Stimulated activated CD8-positive, alpha-beta memory T cell treated with anti-CD3 and anti-CD28 coated beads, Interleukin-4, amount 100 ng/mL, for 24 hours (primary cell): ENCODE measurements at regions not wholly inside any gene's neighbourhood (a gene's known extent, or its start where the extent isn't known, plus 50 kb on each side); places are given as distances from the start of the nearest gene placed in this dataset.
A peak's percentile ranks its signal among the peaks of the same experiment; 100 is the strongest.
"Not testable (repeated sequence)": the region's sequence is repeated elsewhere in the genome, so short reads cannot be mapped to it uniquely, and the experiment has no call there.

Experiments
- DNase-seq: peaks from one replicate; pipeline ENCODE4 v3.0.0-alpha.2; 2020; ENCODE audit warnings: low read depth

GRCh38 chr3:124636101-124636862 lies 94.0 kb upstream of the UMPS start:
- no peak for DNase-seq

- no peak for DNase-seq
Measured at GRCh38 chr3:124636863-124637296, 93.4 kb upstream of the UMPS start.

GRCh38 chr3:124639406-124640237 lies 90.6 kb upstream of the UMPS start:
- DNase-seq, result no peak

DNA sequence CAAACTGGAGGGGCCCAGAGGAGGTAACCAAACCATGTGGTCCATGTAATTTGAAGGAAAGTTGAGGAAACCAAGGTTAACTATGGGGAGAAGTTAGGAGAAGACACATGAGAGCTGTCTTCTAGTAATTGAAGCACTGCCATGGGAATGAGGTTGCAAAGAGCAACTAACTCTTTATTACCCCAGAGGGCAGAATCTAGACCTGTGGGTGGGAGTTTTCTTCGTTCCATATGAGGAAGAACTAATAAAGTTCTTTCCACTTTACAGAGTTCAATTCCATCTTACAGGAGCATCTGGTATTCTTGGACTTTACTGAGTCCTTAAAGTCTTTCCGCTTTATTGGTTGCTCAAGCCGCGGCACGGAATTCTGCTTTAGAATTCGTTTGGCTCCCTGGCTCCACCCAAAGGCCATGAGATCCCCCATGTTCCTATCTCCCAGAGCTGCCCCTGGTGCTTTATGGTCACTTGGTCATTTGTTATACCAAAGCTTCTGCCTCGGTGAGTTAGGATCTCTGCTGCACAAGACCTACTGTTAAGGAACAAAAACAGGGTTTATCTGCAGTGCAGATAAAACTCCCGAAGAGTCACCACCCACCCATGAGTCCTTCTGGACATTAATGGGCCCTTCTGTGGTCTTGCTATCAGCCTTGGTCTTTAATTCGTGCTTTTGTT lies 89.5 kb upstream of the UMPS start:
- DNase-seq, result no peak

- DNase-seq, result no peak
Measured at GRCh38 chr3:124643453-124643852, 86.8 kb upstream of the UMPS start.

GRCh38 chr3:124646186-124646585 lies 84.1 kb upstream of the UMPS start:
- not testable (repeated sequence) for DNase-seq

- DNase-seq, result no peak
Measured at GRCh38 chr3:124648551-124648950, 81.7 kb upstream of the UMPS start.

- DNase-seq, result peak; percentile 10
Measured at GRCh38 chr3:124650798-124651197, 79.5 kb upstream of the UMPS start.

- DNase-seq, result not testable (repeated sequence)
Measured at GRCh38 chr3:124651416-124651815, 78.8 kb upstream of the UMPS start.

- no peak for DNase-seq
Measured at GRCh38 chr3:124652009-124652408, 78.2 kb upstream of the UMPS start.

DNA sequence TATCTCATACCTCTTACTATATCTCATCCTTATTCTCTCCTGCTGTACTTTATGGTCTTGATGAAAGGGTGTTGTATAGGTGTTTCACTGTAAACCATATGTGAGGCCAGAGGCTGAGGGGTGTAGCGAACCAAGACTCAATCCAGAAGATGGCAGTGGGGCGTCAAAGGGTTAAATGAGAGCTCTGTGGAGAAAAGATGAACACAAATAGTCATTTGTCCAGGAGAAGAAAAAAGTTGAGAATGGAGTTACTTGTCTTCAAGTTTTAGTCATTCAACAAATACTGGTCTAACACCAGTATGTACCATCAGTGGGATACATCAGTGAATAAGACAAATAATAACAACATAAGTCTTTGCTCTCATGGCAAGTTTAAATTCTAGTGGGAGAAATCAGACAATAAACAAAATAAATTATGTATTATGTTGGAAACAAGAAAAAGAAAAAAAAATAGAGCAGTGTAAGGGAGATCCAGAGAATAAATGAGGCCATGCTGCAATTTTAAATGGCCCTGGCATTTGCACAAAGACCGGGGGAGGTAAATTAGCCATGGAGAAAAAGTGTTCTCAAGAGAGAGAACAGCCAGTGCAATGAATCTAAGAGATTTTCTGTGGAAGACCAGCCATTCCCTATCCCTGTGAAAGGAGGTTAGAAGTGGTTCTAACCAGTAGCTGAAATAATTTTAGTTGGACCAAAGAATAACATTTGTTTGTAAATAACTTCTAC lies 77.0 kb upstream of the UMPS start:
- no peak for DNase-seq

DNA sequence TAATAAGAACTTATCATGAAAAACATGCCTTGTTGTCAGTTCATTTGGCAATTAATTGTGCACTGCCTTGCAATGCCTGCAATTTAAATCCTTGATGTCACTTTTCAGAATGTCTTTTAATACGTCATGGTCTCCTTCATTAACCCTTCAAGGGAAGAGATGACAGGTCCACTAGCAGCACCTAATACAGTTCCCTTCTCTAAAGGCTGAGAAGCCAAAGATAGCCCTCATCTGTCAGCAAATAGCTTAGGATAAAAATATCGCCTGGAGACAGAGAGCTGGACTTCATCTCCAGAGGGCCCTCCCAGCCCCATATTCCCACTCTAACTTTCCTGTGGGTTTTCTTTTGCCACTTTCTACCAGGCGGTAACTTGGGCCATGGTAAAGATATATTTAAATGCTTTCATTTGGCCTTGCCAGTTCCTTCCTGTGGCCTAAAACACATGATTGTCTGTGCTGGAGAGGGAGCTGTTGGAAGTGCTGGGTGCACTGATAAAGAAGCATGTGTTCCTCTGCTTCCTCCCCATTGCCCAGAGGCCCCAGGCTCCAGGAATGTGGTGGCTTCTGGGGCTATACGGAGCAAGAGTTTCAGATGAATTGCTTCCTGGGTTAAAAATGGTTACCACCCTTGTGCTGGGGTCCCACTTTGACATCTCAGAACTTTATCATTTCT lies 76.3 kb upstream of the UMPS start:
- no peak for DNase-seq

- no peak for DNase-seq
Measured at GRCh38 chr3:124654470-124654845, 75.8 kb upstream of the UMPS start.

DNA sequence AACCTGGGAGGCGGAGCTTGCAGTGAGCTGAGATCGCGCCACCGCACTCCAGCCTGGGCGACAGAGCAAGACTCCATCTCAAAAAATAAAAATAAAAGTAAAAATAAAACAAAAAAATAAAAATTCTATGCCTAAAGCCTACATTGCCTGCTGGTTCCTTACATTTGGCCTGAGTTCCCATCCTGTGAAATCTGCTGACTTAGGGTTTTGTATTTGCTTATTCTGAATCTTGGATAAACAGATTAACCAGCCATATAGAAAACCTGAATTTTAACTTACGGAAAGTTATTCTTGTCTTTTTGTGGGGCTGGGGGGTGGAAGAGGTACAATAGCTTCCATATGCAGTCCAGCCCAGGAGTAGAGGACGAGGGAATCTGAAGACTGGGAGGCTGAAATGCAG lies 73.7 kb upstream of the UMPS start:
- no peak for DNase-seq

GRCh38 chr3:124657138-124657537 lies 73.1 kb upstream of the UMPS start:
- DNase-seq, result no peak

DNA sequence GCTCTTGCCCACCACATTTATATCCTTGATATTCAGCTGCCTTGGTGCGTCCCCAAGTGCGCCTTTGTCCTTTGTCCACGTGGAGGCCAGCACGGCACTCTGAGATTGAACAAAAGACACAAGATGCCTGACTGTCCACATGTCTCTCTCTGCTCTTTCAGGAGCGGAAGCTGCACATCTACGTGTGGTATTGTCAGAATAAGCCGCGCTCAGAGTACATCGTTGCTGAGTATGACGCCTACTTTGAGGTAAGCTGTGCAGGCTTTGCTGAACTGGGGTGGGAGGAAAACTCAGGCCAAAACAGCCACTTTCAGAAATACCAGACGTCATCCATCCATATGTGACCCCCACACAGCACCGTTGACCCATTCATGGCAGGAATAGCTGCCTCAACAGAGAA lies 72.0 kb upstream of the UMPS start:
- DNase-seq, result no peak

DNA sequence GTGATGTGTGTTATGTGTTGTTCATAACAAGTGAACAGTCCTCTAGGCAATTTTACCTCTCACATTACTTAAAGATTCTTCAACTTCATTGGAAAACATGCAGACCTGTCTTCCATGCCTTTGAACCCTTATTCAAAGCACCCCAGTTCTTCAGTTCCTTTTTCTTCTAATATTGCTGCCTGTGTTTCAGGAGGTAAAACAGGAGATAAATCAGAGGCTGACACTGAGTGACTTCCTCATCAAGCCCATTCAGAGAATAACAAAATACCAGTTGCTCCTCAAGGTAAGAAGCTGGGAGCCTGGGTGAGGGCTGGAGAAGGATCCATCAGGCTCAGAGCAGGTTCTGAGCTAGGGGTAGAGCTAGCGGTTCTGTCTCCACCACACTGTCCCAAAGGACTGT lies 71.1 kb upstream of the UMPS start:
- DNase-seq, result no peak

GRCh38 chr3:124660599-124660998 lies 69.7 kb upstream of the UMPS start:
- no peak for DNase-seq

- no peak for DNase-seq
Measured at GRCh38 chr3:124663690-124664089, 66.6 kb upstream of the UMPS start.

- DNase-seq, result no peak
Measured at GRCh38 chr3:124664804-124665203, 65.4 kb upstream of the UMPS start.

GRCh38 chr3:124666067-124666466 lies 64.2 kb upstream of the UMPS start:
- DNase-seq, result no peak

DNA sequence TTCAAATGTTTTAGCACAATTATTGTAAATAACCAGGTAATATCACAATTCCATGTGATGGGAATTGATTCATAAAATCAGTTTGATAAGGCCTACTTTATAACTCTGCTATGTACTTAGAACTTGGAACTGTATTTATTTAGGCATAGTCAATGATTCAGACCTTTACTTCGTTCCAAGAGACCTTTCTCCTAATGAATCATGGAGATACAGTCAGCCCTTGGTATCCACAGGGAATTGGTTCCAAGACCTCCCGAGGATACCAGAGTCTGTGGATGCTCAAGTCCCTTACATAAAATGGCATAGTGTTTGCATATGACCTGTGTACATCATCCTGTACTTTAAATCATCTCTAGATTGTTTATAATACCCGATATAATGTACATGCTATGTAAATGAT lies 60.8 kb upstream of the UMPS start:
- DNase-seq, result no peak
